SHP77 treated with DMSO at 0.1 percent for 48 hours (cell line): ENCODE measurements at regions not wholly inside any gene's neighbourhood (a gene's known extent, or its start where the extent isn't known, plus 50 kb on each side); places are given as distances from the start of the nearest gene placed in this dataset.
"Not testable (repeated sequence)": the region's sequence is repeated elsewhere in the genome, so short reads cannot be mapped to it uniquely, and the experiment has no call there.

Source experiments
- DNase-seq: peaks from one replicate; lab custom pipeline; 2025; lab: John Stamatoyannopoulos, UW

DNA sequence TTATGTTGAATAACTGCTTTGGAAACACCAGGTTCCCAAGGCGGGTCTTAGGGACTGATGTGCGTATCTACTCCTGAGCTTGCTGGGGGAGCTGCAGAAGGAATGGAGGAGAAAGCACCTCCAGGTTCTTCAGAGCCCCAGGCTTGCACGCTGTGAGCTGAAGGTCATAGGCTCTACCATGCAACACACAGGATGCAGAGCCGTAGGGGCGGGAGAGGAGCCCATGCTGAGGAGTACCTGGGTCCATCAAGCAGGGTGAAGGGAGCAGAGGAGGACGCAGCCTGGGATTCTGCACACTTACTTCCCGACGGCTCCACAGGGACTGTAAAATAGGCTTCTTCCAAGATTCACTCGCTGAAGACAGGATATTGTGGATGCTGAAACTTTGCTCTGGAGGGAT, 426.5 kb upstream of the FRG1 start:
- no peak for DNase-seq

DNA sequence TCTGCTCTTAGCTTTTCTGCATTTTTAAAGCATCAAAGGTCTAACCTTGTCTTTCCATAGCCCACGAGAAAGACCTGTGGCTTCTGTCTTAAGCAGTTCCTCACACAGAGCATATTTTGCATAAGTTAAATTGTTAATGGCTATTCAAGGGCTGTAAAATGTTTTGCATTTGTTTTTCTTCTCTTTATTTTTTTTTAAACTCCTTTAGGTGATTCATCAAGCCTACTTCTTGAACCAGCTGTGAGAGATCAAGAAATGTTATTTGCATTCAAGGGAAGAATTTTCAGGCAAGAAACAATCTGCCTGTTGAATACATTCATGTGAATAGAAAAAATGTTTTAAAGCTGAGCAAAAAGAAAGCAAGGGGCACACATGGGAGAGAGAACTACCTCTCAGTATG, 423.8 kb upstream of the FRG1 start:
- DNase-seq, result no peak

DNA sequence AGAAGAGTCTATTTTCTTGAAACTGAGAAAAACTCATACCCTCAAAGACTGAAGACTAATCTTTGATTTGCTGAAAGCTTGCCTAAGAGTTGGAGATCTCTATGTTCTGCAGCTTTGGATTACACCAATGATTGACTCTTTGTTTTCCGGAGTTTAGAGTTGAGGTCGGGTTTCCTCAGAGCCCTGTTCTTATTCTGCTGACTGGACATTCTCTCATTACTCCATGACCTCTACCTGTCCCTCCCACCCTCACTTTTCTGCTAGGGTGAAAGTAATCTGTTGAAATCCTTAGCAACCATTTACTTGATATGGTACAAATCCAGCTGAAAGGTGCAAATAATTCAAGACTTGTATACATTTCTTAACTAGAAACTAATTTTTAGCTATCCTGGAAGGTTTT, 421.5 kb upstream of the FRG1 start:
- no peak for DNase-seq

- no peak for DNase-seq
These were observed 415.4 kb upstream of the FRG1 start for GRCh38 chr4:189525304-189525703.

DNA sequence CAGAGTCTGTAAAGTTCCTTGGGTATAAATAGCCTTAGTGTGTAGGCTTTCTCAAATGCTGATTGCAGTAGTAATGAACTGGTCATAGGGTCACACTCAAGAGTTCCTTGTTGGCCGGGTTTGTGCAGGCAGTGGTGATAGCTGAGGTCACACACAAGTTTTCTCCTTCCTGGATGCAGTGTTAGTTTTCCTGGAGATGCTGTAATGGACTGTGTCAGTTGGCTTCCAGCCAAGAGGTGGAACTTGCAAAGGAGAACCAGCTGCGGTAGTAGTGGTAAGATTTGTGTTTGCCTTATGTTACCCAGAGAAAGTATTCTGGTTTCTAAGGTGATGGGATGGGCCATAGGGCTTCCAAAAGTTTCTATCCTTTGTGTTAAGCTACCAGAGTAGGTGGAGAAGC, 409.8 kb upstream of the FRG1 start:
- DNase-seq, result no peak

DNA sequence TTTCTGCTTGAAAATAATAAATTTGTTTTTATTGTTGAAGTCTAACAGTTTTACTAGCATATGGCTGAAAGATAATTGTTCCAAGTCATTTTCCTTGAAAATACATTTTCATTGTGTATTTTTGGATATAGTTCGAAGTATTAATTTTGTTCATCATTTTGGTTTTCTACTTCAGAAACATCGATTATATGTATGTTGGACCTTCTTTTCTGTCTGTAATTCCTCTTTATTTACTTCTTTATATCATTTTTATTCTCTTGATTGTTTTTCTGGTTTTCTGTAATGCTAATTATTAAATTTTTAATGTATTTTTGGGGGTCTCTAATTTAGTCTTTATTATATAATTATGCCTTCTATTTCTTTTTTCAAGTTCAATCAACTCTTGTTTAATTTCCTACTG, 407.1 kb upstream of the FRG1 start:
- DNase-seq, result no peak

DNA sequence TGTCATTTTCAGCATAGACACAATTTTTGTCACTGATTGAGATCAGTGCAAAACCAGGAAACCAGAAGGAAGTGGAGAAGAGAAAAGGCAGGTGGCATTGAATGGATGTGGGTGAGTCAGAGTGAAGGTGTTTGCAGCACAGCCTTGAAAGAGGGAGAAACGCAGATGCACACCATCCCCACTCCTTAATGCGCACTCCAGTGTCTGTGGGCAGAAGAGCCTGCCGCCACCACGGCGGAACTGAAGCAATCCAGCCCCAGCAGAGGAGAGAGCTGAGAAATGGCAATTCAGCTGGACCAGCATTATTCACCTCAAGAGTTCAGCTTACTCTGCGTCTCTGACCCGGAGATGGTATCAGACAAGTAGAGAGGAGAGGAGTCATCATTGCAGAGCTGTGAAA, 393.1 kb upstream of the FRG1 start:
- DNase-seq, result no peak

GRCh38 chr4:189548484-189549125, 392.1 kb upstream of the FRG1 start:
- DNase-seq, result peak; percentile 66

GRCh38 chr4:189551931-189552670, 388.6 kb upstream of the FRG1 start:
- not testable (repeated sequence) for DNase-seq

GRCh38 chr4:189560605-189561004, 380.1 kb upstream of the FRG1 start:
- DNase-seq, result not testable (repeated sequence)

- not testable (repeated sequence) for DNase-seq
These were observed 376.9 kb upstream of the FRG1 start for GRCh38 chr4:189563751-189564150.

DNA sequence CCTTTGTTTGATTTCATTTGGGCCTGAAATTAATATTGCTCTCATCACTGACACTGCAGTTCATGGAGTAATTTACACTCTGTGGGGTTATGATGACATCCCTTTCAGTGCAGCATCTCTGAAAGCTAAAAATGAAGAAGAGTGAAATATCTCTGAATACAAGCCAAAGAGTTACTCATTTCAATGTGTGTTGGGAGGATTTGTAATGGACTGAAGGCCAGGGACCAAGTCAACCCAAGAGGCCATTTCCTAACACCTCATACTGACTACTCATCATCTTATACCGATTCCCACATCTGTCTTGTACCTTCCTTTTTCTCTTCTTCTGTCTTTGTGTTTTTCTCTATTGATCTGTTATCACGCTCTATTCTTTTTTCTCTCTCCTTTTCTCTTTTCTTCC, 374.4 kb upstream of the FRG1 start:
- DNase-seq, result not testable (repeated sequence)

DNA sequence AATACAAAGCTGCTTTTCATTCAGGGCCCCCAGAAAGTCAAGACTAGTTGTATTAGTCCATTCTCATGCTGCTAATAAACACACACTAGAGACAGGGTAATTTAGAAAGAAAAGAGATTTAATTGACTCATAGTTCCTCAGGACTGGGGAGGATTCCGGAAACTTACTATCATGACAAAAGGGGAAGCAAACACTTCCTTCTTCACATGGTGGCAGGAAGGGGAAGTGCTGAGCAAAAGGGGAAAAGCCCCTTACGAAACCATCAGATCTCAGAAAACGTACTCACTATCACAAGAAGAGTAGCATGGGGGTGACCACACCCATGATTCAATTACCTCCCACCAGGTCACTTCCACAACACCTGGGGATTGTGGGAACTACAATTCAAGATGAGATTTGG, 373.8 kb upstream of the FRG1 start:
- not testable (repeated sequence) for DNase-seq

DNA sequence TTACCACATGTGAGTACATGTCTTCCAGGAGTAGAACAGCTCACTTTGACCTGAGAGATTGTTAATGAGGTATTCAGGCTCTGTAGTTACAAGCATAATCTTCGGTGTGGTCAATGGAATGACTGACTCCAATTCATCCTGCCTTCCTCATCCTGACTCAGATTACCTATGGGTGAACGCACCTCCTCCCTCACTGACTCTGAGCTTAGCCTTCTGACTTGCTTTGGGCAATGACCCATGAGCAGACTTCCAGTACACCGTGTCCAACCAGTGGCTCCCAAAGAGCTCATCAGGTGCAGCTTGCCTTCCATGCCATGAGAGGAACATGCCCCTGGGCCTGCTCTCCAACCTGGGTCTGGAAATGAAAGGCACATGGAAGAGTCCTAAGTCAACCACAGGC, 361.0 kb upstream of the FRG1 start:
- not testable (repeated sequence) for DNase-seq

DNA sequence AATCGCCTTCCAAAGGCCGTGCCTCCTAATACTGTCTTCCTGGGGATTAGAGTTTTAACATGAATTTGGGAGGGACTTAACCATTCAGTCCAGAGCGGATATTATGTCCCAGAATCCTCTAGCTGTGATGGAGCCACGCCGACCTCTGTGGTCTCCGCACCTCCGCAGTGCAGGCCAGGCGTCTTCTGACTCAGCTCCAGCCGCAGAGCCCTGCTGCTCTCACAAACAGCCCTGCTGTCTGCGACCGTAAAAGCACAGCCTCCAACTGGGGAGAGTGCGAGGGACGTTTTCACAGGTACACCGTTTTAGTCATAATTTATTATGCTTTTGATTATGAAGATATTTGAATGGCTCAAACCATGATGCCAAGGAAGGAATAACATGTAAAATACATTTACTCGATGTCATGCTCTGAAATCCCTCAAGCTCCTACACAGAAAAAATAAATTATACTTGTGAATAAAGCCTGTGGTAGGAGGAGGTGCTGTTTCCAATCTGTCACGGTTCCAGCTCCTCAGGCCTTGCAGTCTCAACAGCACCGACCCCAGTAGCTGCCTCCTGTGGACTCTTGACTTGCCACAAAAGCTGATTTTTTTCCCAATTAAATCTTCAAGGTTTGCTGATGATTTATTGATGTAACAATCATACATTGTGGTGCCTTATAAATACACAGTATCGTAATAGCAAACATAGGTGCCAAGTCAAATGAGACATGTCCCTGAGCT, 353.6 kb upstream of the FRG1 start:
- not testable (repeated sequence) for DNase-seq

GRCh38 chr4:189589201-189589600, 351.5 kb upstream of the FRG1 start:
- not testable (repeated sequence) for DNase-seq

DNA sequence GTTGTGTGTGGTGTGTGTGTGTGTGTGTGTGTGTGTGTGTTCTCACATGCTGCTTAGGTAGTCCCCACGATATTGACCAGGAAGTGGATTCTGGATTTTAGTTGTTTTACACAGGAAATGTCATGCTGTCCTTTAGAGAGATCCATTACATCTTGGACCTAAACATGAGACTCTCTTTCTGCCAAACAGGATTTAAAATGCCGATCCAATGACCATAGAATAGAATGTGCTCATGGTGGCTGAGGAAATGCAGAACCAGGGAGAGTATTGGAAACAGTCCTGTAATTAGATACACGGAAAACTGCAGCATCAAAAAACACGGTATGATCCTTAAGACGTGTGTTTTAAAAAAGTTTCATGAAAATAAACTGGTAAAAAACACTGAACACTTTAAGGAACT, 347.8 kb upstream of the FRG1 start:
- no peak for DNase-seq

DNA sequence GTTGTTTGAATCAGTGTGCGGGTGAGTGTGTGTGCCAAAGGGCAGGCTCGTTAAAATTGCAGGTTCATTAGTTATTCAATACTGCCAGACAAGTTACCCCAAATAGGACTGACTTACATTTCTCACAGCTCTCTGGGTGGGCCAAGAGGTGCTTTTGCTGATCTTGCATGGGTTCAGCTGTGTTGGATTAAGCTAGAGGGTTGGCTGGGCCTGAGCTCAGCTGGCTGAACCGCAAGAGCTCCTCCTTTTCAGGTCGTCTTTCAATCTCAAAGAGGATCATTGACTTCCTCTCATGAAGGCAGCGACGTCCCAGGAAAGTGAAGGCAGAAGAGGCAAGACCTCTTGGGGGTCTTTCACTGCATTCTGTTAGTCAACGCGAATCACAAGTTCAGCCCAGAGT, 343.3 kb upstream of the FRG1 start:
- no peak for DNase-seq

- DNase-seq, result no peak
These were observed 340.4 kb upstream of the FRG1 start for GRCh38 chr4:189600264-189600663.

DNA sequence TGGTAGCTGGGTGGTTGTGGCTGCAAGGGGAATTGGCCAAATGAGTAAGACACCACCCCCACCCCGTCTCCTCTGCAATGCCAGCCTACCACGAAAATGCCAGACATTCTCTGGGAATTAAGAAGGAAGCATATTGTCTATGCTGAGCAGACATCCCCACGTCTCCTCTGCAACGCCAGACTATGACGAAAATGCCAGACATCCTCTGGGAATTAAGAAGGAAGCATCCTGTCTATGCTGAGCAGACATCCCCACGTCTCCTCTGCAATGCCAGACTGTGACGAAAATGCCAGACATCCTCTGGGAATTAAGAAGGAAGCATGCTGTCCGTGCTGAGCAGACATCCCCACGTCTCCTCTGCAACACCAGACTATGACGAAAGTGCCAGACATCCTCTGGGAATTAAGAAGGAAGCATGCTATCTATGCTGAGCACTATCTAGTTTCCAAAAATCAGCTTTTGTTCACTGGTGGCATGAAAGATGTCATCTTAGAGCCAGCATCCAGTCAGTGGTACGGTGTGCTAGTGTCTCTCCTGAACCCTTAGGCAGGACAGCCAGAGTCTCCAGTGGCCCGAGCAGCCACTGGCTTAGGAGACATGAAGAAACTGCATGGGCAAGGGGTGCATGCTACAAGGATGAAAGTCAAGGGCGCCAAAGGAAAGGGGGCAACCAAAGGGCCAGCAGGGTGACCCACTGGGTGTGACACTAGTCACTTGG, 339.8 kb upstream of the FRG1 start:
- DNase-seq, result no peak

GRCh38 chr4:189602827-189603226, 337.8 kb upstream of the FRG1 start:
- not testable (repeated sequence) for DNase-seq

GRCh38 chr4:189610571-189610970, 330.1 kb upstream of the FRG1 start:
- not testable (repeated sequence) for DNase-seq
